ENCODE measurements at regions not wholly inside any gene's neighbourhood (a gene's known extent, or its start where the extent isn't known, plus 50 kb on each side); places are given as distances from the start of the nearest gene placed in this dataset.
"Not testable (repeated sequence)": the region's sequence is repeated elsewhere in the genome, so short reads cannot be mapped to it uniquely, and the experiment has no call there.

GRCh38 chr18:71355599-71355998, 1066.8 kb downstream of the SOCS6 start:
- ATAC-seq; DNase-seq; intact Hi-C loops (cut with micrococcal nuclease): not testable (repeated sequence)

- DNase-seq: no peak
- ATAC-seq: no peak
- intact Hi-C loops (cut with micrococcal nuclease): no loop called here
Observed at GRCh38 chr18:71352618-71353017, 1063.8 kb downstream of the SOCS6 start.

- intact Hi-C loops (cut with micrococcal nuclease): no loop called here
- DNase-seq (no peak), ATAC-seq (no peak)
Observed at GRCh38 chr18:71336576-71337210, 1047.8 kb downstream of the SOCS6 start.

GRCh38 chr18:71329563-71329962, 1040.7 kb downstream of the SOCS6 start:
- ATAC-seq: no peak
- no peak for DNase-seq
- intact Hi-C loops (cut with micrococcal nuclease): loop anchor here (2.0 kb wide), 1 partner anchor 19 kb away; no protein-coding TSS in a partner anchor

DNA sequence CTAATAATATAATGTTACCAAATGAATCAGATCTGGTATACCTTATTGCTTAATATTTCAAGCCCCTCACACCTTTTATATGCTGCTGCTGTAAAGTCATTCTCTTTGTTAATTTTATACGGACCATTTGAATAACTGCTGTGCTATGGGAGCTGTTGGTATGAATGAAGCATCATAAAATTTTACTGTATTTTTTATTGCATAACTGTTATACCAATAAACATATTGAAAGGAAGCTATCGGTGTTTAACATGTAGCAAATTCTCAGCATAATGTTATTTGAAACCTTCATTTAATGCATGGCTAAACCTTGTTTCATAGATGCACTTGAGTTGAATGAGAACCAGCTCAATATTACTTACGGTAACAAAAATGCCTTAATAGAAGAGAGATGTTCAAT, 1040.3 kb downstream of the SOCS6 start:
- no peak for DNase-seq
- intact Hi-C loops (cut with micrococcal nuclease): loop anchor here (2.0 kb wide), 1 partner anchor 20 kb away; no protein-coding TSS in a partner anchor
- no peak for ATAC-seq

DNA sequence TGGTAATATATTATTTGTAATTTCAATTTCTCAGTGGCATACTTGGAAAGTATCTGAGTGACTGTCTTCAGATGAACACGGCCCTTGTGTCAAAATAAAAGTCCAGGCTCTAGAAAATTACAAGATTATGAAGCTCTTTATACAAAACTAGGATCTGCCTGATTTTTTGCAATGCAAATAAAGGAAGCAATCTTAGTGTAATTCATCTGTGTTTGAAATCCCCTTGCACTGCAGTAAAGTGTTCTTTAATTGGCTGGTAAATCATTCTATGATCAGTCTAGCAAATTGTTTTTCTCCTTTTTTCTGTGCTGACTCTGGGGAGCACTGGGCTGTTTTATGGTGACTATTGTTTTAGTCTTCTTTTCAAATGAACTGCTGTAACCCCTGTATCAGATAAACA, 1039.0 kb downstream of the SOCS6 start:
- no peak for DNase-seq
- no peak for ATAC-seq
- intact Hi-C loops (cut with micrococcal nuclease): loop anchor here (2.0 kb wide), 1 partner anchor 21 kb away; no protein-coding TSS in a partner anchor

- DNase-seq (no peak), ATAC-seq (no peak)
- intact Hi-C loops (cut with micrococcal nuclease): no loop called here
Observed at GRCh38 chr18:71327441-71327840, 1038.6 kb downstream of the SOCS6 start.

GRCh38 chr18:71326826-71327225, 1038.0 kb downstream of the SOCS6 start:
- no peak for ATAC-seq
- no peak for DNase-seq
- intact Hi-C loops (cut with micrococcal nuclease): no loop called here

DNA sequence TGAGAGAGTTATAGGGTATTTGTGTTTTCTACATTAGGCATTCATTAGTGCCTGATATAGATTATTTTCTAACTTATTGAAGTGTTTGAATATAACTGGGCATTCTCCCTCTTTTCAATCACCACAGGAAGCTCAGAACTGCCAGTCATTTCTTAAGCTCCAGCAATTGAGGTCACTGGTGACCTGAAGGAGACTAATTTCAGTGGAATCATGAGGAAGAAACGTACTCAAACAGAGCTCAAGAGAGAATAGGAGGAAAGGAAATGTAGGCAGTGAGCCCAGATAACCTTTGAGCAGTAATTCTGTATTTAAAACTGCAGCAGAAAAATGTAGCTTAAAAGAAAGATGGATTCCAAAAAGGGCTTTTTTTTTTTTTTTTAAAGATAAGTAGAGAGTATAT, 1035.5 kb downstream of the SOCS6 start:
- intact Hi-C loops (cut with micrococcal nuclease): no loop called here
- no peak for ATAC-seq
- no peak for DNase-seq

DNA sequence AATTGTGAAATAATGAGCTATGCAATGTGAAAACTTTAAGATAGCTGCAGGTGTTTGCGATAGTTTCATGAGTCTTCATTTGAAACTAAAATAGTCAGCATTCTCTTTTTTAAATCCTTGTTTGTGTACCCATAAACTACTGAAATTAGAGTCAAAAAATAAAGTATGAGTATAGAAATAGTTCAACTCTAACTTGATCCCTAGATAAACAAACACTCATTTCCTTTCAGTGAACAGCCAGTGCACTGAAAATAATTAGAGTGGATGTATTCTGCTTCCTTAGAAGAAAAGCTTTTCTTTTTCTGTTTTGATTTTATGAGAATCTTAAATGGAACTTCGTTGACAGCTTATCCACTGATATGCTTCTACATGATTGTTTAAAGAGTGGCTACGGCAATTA, 1033.4 kb downstream of the SOCS6 start:
- DNase-seq: no peak
- ATAC-seq: no peak
- intact Hi-C loops (cut with micrococcal nuclease): no loop called here

DNA sequence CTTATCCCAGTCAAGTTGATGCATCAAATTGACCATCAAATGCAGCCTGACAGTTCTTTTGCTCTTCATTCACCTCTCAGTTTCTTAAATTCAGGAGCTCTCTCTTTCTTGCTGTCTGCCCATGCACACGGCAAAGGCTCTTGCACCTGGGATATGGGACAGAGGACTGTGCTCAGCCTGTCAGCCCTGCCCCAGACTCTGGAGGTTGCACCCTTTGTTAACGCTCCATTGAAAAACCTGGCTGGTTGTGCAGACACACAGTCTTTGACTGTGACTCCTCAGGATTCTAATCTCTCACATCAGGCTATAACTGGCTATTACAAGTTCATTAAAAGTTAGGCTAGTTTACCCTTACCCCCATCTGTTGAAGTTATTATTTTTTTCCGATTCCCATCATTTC, 1032.5 kb downstream of the SOCS6 start:
- intact Hi-C loops (cut with micrococcal nuclease): no loop called here
- DNase-seq (no peak), ATAC-seq (no peak)

DNA sequence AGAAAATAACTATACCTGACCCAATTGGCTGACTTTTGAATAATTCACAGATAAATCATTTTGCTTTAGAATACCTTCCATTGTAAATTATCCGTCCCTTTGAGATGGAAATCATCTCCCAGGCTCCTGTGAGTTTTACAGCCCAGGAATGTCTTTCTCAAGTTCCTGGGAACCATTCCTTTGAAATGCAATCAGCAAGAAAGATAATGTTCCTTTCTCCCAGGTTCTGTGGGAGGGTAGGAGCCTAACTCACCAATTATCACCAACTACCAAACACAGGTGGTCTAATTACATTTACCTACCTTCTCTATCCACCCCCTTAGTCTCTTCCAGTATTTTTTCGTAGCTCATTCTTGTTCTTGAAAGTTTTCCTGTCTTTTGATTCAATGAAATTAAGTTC, 1016.0 kb downstream of the SOCS6 start:
- ATAC-seq (no peak), DNase-seq (no peak)
- intact Hi-C loops (cut with micrococcal nuclease): loop anchor here (10.0 kb wide), 1 partner anchor 60 kb away; no protein-coding TSS in a partner anchor

- not testable (repeated sequence) for ATAC-seq, DNase-seq
- intact Hi-C loops (cut with micrococcal nuclease): loop anchor here (10.0 kb wide), 1 partner anchor 61 kb away; no protein-coding TSS in a partner anchor
Observed at GRCh38 chr18:71303743-71304142, 1014.9 kb downstream of the SOCS6 start.

- no peak for ATAC-seq
- intact Hi-C loops (cut with micrococcal nuclease): loop anchor here (10.0 kb wide), 1 partner anchor 63 kb away; no protein-coding TSS in a partner anchor
Observed at GRCh38 chr18:71301596-71301995, 1012.8 kb downstream of the SOCS6 start.

DNA sequence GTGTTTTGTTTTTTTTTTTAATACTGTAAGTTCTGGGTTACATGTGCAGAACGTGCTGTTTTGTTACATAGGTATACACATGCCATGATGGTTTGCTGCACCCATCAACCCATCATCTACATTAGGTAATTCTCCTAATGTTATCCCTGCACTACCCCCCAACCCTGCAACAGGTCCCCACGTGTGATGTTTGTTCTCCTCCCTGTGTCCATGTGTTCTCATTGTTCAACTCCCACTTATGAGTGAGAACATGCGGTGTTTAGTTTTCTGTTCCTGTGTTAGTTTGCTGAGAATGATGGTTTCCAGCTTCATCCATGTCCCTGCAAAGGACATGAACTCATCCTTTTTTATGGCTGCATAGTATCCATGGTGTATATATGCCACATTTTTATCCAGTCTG, 1005.4 kb downstream of the SOCS6 start:
- intact Hi-C loops (cut with micrococcal nuclease); DNase-seq; ATAC-seq: not testable (repeated sequence)

More at GRCh38 chr18:71301596-71301995, 1012.8 kb downstream of the SOCS6 start:
- DNase-seq: no peak

DNA sequence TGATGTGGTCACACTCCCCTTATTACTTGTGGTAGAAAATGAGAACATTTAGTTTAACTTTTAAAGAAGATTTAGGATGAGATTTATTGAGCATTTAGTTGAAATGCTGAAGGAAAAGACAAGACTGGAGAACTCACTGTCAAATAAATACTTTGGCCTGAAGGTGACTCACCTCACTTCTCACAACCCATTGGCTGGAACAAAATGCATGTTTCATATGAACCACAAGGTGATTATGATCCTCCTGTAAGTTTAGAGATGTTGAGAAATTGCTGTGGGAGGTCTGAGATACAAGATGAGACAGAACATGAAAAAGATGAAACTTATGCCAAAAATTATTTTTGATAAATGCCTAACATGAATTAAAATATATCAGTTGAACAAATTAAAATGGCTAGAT, 1004.5 kb downstream of the SOCS6 start:
- DNase-seq (no peak), ATAC-seq (no peak)
- intact Hi-C loops (cut with micrococcal nuclease): no loop called here

- intact Hi-C loops (cut with micrococcal nuclease): no loop called here
- DNase-seq (no peak), ATAC-seq (no peak)
Observed at GRCh38 chr18:71287268-71287667, 998.4 kb downstream of the SOCS6 start.

DNA sequence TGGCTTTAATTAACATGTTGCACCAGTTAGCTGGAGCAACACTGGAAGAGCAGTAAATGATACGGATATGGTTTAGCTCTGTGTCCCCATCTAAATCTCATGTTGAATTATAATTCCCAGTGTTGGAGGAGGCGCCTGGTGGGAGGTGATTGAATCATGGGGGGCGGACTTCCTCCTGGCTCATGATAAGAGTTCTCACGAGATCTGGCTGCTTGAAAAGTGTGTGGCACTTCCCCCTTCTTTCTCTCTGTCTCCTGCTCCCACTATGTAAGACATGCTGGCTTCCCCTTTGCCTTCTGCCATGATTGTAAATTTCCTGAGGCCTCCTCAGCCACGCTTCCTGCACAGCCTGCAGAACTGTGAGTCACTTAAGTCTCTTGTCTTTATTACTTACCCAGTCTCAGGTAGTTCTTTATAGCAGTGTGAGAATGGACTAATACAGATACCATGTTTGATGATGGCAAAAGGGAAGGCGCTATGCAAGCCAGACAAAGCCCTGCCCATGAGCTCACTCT, 963.6 kb downstream of the SOCS6 start:
- intact Hi-C loops (cut with micrococcal nuclease): no loop called here
- ATAC-seq (no peak), DNase-seq (no peak)

DNA sequence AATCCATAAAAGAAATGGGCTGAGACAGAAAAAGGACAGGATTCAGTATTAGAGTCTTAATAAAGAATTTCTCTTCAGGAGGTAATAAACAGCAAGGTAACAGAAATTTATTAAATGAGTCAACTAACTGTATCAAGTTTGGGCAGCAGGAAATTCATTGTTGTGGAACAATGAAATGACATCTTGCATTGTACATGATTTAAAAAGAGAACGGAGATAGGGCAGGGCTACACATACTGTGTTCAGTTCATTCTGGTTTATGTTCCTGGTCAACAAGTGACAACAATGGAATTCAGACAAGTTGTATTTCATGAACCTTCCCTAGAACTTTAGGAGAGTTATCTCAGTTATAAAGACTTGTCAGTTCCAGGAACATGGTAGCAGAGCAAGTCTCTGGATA, 961.3 kb downstream of the SOCS6 start:
- no peak for DNase-seq
- intact Hi-C loops (cut with micrococcal nuclease): no loop called here
- no peak for ATAC-seq

- no peak for DNase-seq
Observed at GRCh38 chr18:71249791-71250190, 960.9 kb downstream of the SOCS6 start.

GRCh38 chr18:71242981-71243380, 954.1 kb downstream of the SOCS6 start:
- DNase-seq: no peak
- ATAC-seq: no peak
- intact Hi-C loops (cut with micrococcal nuclease): no loop called here

More at GRCh38 chr18:71249791-71250190, 960.9 kb downstream of the SOCS6 start:
- intact Hi-C loops (cut with micrococcal nuclease): no loop called here
- ATAC-seq: no peak
